ENCODE measurements at regions not wholly inside any gene's neighbourhood (a gene's known extent, or its start where the extent isn't known, plus 50 kb on each side); places are given as distances from the start of the nearest gene placed in this dataset.

- TF ChIP-seq POLR2A (IDR thresholded peaks at IDR 0.05) = no peak
- no peak for TF ChIP-seq CTCF (IDR thresholded peaks at IDR 0.05)
- TF ChIP-seq EP300 (IDR thresholded peaks at IDR 0.05) = no peak
Measured at GRCh38 chr14:22485649-22486048, 103.4 kb downstream of the DAD1 start.
